H1 (cell line): ENCODE measurements at regions not wholly inside any gene's neighbourhood (a gene's known extent, or its start where the extent isn't known, plus 50 kb on each side); places are given as distances from the start of the nearest gene placed in this dataset.

Source experiments
- CTCF ChIA-PET: fragments of 300-600 bp; sonication (Branson Sonifier 250); formaldehyde crosslinking; loops from one replicate; lab custom pipeline; 2021; ENCODE audit not compliant: partially characterized antibody; lab: Charles Lee
- POLR2A ChIA-PET: fragments of 300-600 bp; sonication (Branson Sonifier 250); formaldehyde crosslinking; loops from one replicate; lab custom pipeline; 2021; ENCODE audit warnings: inconsistent platforms; ENCODE audit not compliant: partially characterized antibody; lab: Charles Lee
- DNase-seq, 2 experiments: peaks; one replicate each; pipeline versions ENCODE4 v3.0.0 to v3.0.0-alpha.2; 2010 to 2022; ENCODE audit warnings: low spot score in 2 of 2, low read depth in 1 of 2, mixed read lengths in 1 of 2
- FAIRE-seq: peaks from 2 replicates; lab custom pipeline; 2011; peaks lifted over from hg19 to GRCh38; lab: Jason Lieb, UNC
- H2AFZ ChIP-seq: 2 replicates; pipeline ENCODE4 v1.8.1; 2012; ENCODE audit warnings: low read length, inconsistent platforms
- H2AK5ac ChIP-seq: 2 replicates; pipeline ENCODE4 v1.6.1; 2013; ENCODE audit warnings: low read depth, low read length
- H2BK120ac ChIP-seq: replicated peaks from 2 replicates; pipeline ENCODE3; 2013; ENCODE audit warnings: low read depth, low read length, inconsistent platforms
- H2BK12ac ChIP-seq: 2 replicates; pipeline ENCODE4 v1.6.1; 2013; ENCODE audit warnings: low read depth, low read length
- H2BK15ac ChIP-seq: 2 replicates; pipeline ENCODE4 v1.6.1; 2013; ENCODE audit warnings: low read length
- H2BK20ac ChIP-seq: 2 replicates; pipeline ENCODE4 v1.6.1; 2013; ENCODE audit warnings: low read length
- H2BK5ac ChIP-seq: 2 replicates; pipeline ENCODE4 v1.6.1; 2013; ENCODE audit warnings: low read depth, low read length
- H3K14ac ChIP-seq: 2 replicates; pipeline ENCODE4 v1.6.1; 2013; ENCODE audit warnings: inconsistent platforms; ENCODE audit not compliant: insufficient read length
- H3K18ac ChIP-seq: 2 replicates; pipeline ENCODE4 v1.6.1; 2013; ENCODE audit warnings: low read length; ENCODE audit errors: extremely low read depth
- H3K23ac ChIP-seq: 2 replicates; pipeline ENCODE4 v1.6.1; 2013; ENCODE audit warnings: inconsistent platforms; ENCODE audit not compliant: insufficient read length
- H3K23me2 ChIP-seq: 2 replicates; pipeline ENCODE4 v1.6.1; 2013; ENCODE audit warnings: low read depth, low read length
- H3K27ac ChIP-seq: 2 replicates; pipeline ENCODE4 v1.6.1; 2011; ENCODE audit warnings: low read depth, low read length, inconsistent platforms
- H3K27me3 ChIP-seq, 4 experiments: replicated peaks in 1 of 4; 1 replicate in 1 of 4; 2 replicates in 3 of 4; pipeline versions ENCODE4 v1.6.1 to v1.8.1; 2011 to 2013; ENCODE audit warnings: low read length in 3 of 4, mild to moderate bottlenecking in 3 of 4, inconsistent platforms in 2 of 4, mixed read lengths in 2 of 4, moderate library complexity in 1 of 4; ENCODE audit not compliant: control insufficient read depth in 3 of 4, insufficient read depth in 3 of 4; ENCODE audit errors: extremely low read depth in 1 of 4
- H3K36me3 ChIP-seq, 4 experiments: 2 replicates each; pipeline versions ENCODE4 v1.6.1 to v1.8.1; 2011 to 2013; ENCODE audit warnings: mild to moderate bottlenecking in 4 of 4, low read length in 3 of 4, moderate library complexity in 2 of 4, control low read depth in 1 of 4, inconsistent platforms in 1 of 4; ENCODE audit not compliant: insufficient read depth in 4 of 4, control insufficient read depth in 2 of 4
- H3K4ac ChIP-seq: replicated peaks from 2 replicates; pipeline ENCODE3; 2013; ENCODE audit warnings: low read length, low read depth, mixed read lengths, inconsistent platforms; ENCODE audit not compliant: insufficient read length
- H3K4me1 ChIP-seq, 4 experiments: replicated peaks in 1 of 4; 1 replicate in 1 of 4; 2 replicates in 3 of 4; pipeline versions ENCODE4 v1.6.1 to v1.8.1; 2011 to 2013; ENCODE audit warnings: low read length in 3 of 4, inconsistent platforms in 2 of 4, mixed read lengths in 1 of 4; ENCODE audit not compliant: insufficient read depth in 4 of 4, control insufficient read depth in 3 of 4
- H3K4me2 ChIP-seq, 2 experiments: 2 replicates each; pipeline versions ENCODE4 v1.6.1 to v1.8.1; 2011 to 2013; ENCODE audit warnings: low read depth in 2 of 2, low read length in 2 of 2, control low read depth in 1 of 2, inconsistent platforms in 1 of 2, mild to moderate bottlenecking in 1 of 2; ENCODE audit not compliant: insufficient read depth in 1 of 2
- H3K4me3 ChIP-seq, 4 experiments: fragments of 200-600, 300-600 bp in 1 of 4; sonication (generic), shearing (Covaris generic), sonication (Bioruptor Twin) in 1 of 4; 2 replicates each; pipeline versions ENCODE4 v1.5.1 to v1.8.1; 2011 to 2016; ENCODE audit warnings: low read length in 4 of 4, low read depth in 3 of 4, control low read depth in 2 of 4, inconsistent platforms in 2 of 4, mild to moderate bottlenecking in 2 of 4, mixed read lengths in 1 of 4, moderate library complexity in 1 of 4; ENCODE audit not compliant: insufficient read depth in 2 of 4; ENCODE audit errors: extremely low read depth in 1 of 4
- H3K56ac ChIP-seq: replicated peaks from 2 replicates; pipeline ENCODE3; 2013; ENCODE audit warnings: low read depth, mild to moderate bottlenecking, mixed read lengths, low read length, inconsistent platforms; ENCODE audit not compliant: insufficient read length
- H3K79me1 ChIP-seq: 2 replicates; pipeline ENCODE4 v1.6.1; 2013; ENCODE audit warnings: low read depth, low read length, control low read depth
- H3K79me2 ChIP-seq, 2 experiments: 2 replicates each; pipeline versions ENCODE4 v1.6.1 to v1.8.1; 2012 to 2013; ENCODE audit warnings: low read length in 2 of 2, mild to moderate bottlenecking in 2 of 2, inconsistent platforms in 1 of 2; ENCODE audit not compliant: insufficient read depth in 2 of 2, control insufficient read depth in 1 of 2
- H3K9ac ChIP-seq, 4 experiments: replicated peaks in 1 of 4; 1 replicate in 1 of 4; 2 replicates in 3 of 4; pipeline versions ENCODE4 v1.6.1 to v1.8.1; 2011 to 2013; ENCODE audit warnings: low read depth in 3 of 4, low read length in 3 of 4, control low read depth in 2 of 4, mild to moderate bottlenecking in 2 of 4, moderate library complexity in 2 of 4, inconsistent platforms in 1 of 4; ENCODE audit errors: extremely low read depth in 1 of 4
- H3K9me3 ChIP-seq, 2 experiments: 2 replicates each; pipeline versions ENCODE4 v1.6.1 to v1.8.1; 2012 to 2013; ENCODE audit warnings: mild to moderate bottlenecking in 2 of 2, moderate library complexity in 2 of 2, control low read depth in 1 of 2, inconsistent platforms in 1 of 2, low read depth in 1 of 2, low read length in 1 of 2, mixed read lengths in 1 of 2; ENCODE audit not compliant: insufficient read depth in 2 of 2
- H4K20me1 ChIP-seq, 2 experiments: replicated peaks in 1 of 2; 2 replicates each; pipeline versions ENCODE3 to v1.8.1; 2011 to 2013; ENCODE audit warnings: inconsistent platforms in 2 of 2, low read length in 2 of 2, mild to moderate bottlenecking in 1 of 2; ENCODE audit not compliant: insufficient read depth in 2 of 2, control insufficient read depth in 1 of 2
- H4K5ac ChIP-seq: 2 replicates; pipeline ENCODE4 v1.6.1; 2013; ENCODE audit warnings: low read length, low read depth, mixed read lengths, inconsistent platforms; ENCODE audit not compliant: insufficient read length
- H4K8ac ChIP-seq: 2 replicates; pipeline ENCODE4 v1.8.0; 2013; ENCODE audit warnings: mild to moderate bottlenecking, moderate library complexity, low read length, inconsistent platforms; ENCODE audit not compliant: insufficient read depth; ENCODE audit errors: extremely low read depth
- H4K91ac ChIP-seq: replicated peaks from 2 replicates; pipeline ENCODE3; 2013; ENCODE audit warnings: low read length, mixed read lengths, inconsistent platforms; ENCODE audit not compliant: insufficient read length
- CEBPB ChIP-seq: IDR thresholded peaks from 2 replicates; pipeline ENCODE4 v1.6.1; 2012; ENCODE audit warnings: low read depth, low read length
- CHD2 ChIP-seq: IDR thresholded peaks from 2 replicates; pipeline ENCODE4 v1.6.1; 2012; ENCODE audit warnings: low read length, improper control_type of control experiment
- CTCF ChIP-seq, 3 experiments: IDR thresholded peaks; 1 replicate in 2 of 3; 2 replicates in 1 of 3; pipeline versions ENCODE4 v1.5.1 to v1.6.1; 2011; ENCODE audit warnings: low read length in 3 of 3, mild to moderate bottlenecking in 3 of 3, inconsistent platforms in 2 of 3, low read depth in 1 of 3, moderate library complexity in 1 of 3; ENCODE audit not compliant: insufficient read depth in 1 of 3; ENCODE audit errors: control extremely low read depth in 1 of 3
- EGR1 ChIP-seq: IDR thresholded peaks from 2 replicates; pipeline ENCODE4 v1.6.1; 2011; ENCODE audit warnings: low read depth, low read length, borderline replicate concordance
- FOSL1 ChIP-seq: IDR thresholded peaks from 2 replicates; pipeline ENCODE4 v1.6.1; 2011; ENCODE audit warnings: mild to moderate bottlenecking, low read depth, low read length, moderate library complexity; ENCODE audit not compliant: insufficient read depth
- MAFK ChIP-seq: IDR thresholded peaks from 2 replicates; pipeline ENCODE4 v1.6.1; 2012; ENCODE audit warnings: low read depth, mild to moderate bottlenecking, improper control_type of control experiment, low read length
- POLR2A ChIP-seq, 2 experiments: IDR thresholded peaks; 1 replicate in 1 of 2; 2 replicates in 1 of 2; pipeline ENCODE4 v1.6.1; 2011; ENCODE audit warnings: low read depth in 2 of 2, low read length in 2 of 2, mild to moderate bottlenecking in 2 of 2; ENCODE audit errors: control extremely low read depth in 1 of 2
- RBBP5 ChIP-seq: IDR thresholded peaks from 2 replicates; pipeline ENCODE4 v1.7.1; 2012; ENCODE audit warnings: low read depth, mild to moderate bottlenecking, inconsistent platforms, low read length, moderate library complexity, borderline replicate concordance
- RXRA ChIP-seq: IDR thresholded peaks from 2 replicates; pipeline ENCODE4 v1.6.1; 2011; ENCODE audit warnings: low read depth, mild to moderate bottlenecking, low read length, moderate library complexity; ENCODE audit not compliant: insufficient read depth
- SRF ChIP-seq: IDR thresholded peaks from 2 replicates; pipeline ENCODE4 v1.6.1; 2011; ENCODE audit warnings: mild to moderate bottlenecking, low read depth, low read length, moderate library complexity
- TBP ChIP-seq: IDR thresholded peaks from 2 replicates; pipeline ENCODE4 v1.6.1; 2011; ENCODE audit warnings: low read depth, low read length, improper control_type of control experiment
- YY1 ChIP-seq: IDR thresholded peaks from 2 replicates; pipeline ENCODE4 v1.6.1; 2011; ENCODE audit warnings: low read depth, mild to moderate bottlenecking, low read length
- WGBS, 2 experiments: shearing (Covaris generic) in 1 of 2; methylation state at CpG; one replicate each; pipeline versions ENCODE4 v1.1.6 to v1.1.7; 2013 to 2015; ENCODE audit warnings: low lambda C conversion rate in 2 of 2, mixed read lengths in 2 of 2, inconsistent platforms in 1 of 2, low coverage in 1 of 2, missing lambda C conversion rate in 1 of 2; ENCODE audit not compliant: insufficient replicate concordance in 2 of 2, insufficient coverage in 1 of 2, insufficient read length in 1 of 2; ENCODE audit errors: extremely low coverage in 1 of 2, missing lambda C conversion rate in 1 of 2; 5-methylcytosine and 5-hydroxymethylcytosine counted together

GRCh38 chr7:9125246-9125645 is 691.8 kb downstream of the NXPH1 start (continued):
- no peak for TF ChIP-seq MAFK

GRCh38 chr7:9127901-9128300 is 694.5 kb downstream of the NXPH1 start:
- Histone ChIP-seq H3K79me1 (no peaks in the 10 kb centered on the region), H3K9me3 (no peaks in the 10 kb centered on the region), H4K91ac (no peak overlapping the region), H2AFZ (no peak overlapping the region), H3K4me2 (no peak overlapping the region), H2BK20ac (no peak overlapping the region), H4K5ac (no peak overlapping the region), H3K9ac (no peak overlapping the region), H3K23me2 (no peaks in the 10 kb centered on the region), H2BK120ac (no peak overlapping the region), H3K36me3 (no peaks in the 10 kb centered on the region), H3K79me2 (no peaks in the 10 kb centered on the region), H2BK12ac (no peak overlapping the region), H3K4me1 (no peaks in the 10 kb centered on the region), H2BK15ac (no peak overlapping the region), H3K4me3 (no peak overlapping the region), H3K56ac (no peak overlapping the region), H2AK5ac (no peak overlapping the region), H2BK5ac (no peak overlapping the region), H3K14ac (no peak overlapping the region), H3K23ac (no peak overlapping the region), H4K20me1 (no peaks in the 10 kb centered on the region), H3K4ac (no peak overlapping the region), H3K18ac (no peak overlapping the region), H4K8ac (no peak overlapping the region), H3K27ac (no peak overlapping the region), H3K27me3 (no peaks in the 10 kb centered on the region)
- ChIA-PET POLR2A (no interaction called here), CTCF (no interaction called here)
- 95% methylated on average over 5 of the region's 5 CpGs; no CpG with 5 or more reads in 1 of the 2 experiments for WGBS, 2 experiments
- no peak for FAIRE-seq
- no peak for DNase-seq
- TF ChIP-seq RXRA (no peak), CHD2 (no peak), CTCF (IDR thresholded peaks at IDR 0.05; ENCODE audit: control extremely low read depth in 1 of 3, insufficient read depth in 1 of 3, low read depth in 1 of 3, low read length in 3 of 3) (no peak), CEBPB (no peak), YY1 (no peak), SRF (no peak), FOSL1 (no peak), MAFK (no peak), POLR2A (IDR thresholded peaks at IDR 0.05; ENCODE audit: control extremely low read depth in 1 of 2, low read depth in 2 of 2, low read length in 2 of 2) (no peak), TBP (no peak), RBBP5 (no peak), EGR1 (no peak)
